GM23338 (cell line): ENCODE measurements at regions not wholly inside any gene's neighbourhood (a gene's known extent, or its start where the extent isn't known, plus 50 kb on each side); places are given as distances from the start of the nearest gene placed in this dataset.

Source experiments
- CREB1 ChIP-seq: fragments of 250-450 bp; sonication (Bioruptor Pico); IDR thresholded peaks from 2 replicates; pipeline ENCODE4 v1.5.0; 2020; ENCODE audit warnings: low read depth, mild to moderate bottlenecking, moderate library complexity
- CTCF ChIP-seq, 2 experiments: fragments of 200-600 bp in 1 of 2; sonication (generic) in 1 of 2; conservative IDR thresholded peaks; 2 replicates each; pipeline versions ENCODE4 v1.5.1 to v1.6.1; 2016 to 2017; ENCODE audit warnings: antibody characterized with exemption in 2 of 2, low read depth in 2 of 2, mild to moderate bottlenecking in 2 of 2, moderate library complexity in 1 of 2
- EZH2 ChIP-seq: fragments of 200-600 bp; sonication (generic); IDR thresholded peaks from one replicate; pipeline ENCODE4 v1.8.0; 2017; ENCODE audit warnings: antibody characterized with exemption, mild to moderate bottlenecking, low read depth; ENCODE audit not compliant: unreplicated experiment
- EZH2phosphoT487 ChIP-seq: fragments of 200-600 bp; sonication (generic); IDR thresholded peaks from one replicate; pipeline ENCODE4 v1.8.1; 2018; ENCODE audit warnings: antibody characterized with exemption; ENCODE audit not compliant: unreplicated experiment
- NANOG ChIP-seq: IDR thresholded peaks from 2 replicates; pipeline ENCODE4 v1.6.1; 2016; ENCODE audit warnings: antibody characterized with exemption, borderline replicate concordance
- POLR2AphosphoS5 ChIP-seq: IDR thresholded peaks from 2 replicates; pipeline ENCODE4 v1.6.1; 2016; ENCODE audit warnings: antibody characterized with exemption, low read depth
- REST ChIP-seq: IDR thresholded peaks from one replicate; pipeline ENCODE4 v1.6.1; 2018; ENCODE audit warnings: antibody characterized with exemption; ENCODE audit not compliant: unreplicated experiment
- ZNF331 ChIP-seq: fragments of 250-450 bp; sonication (Bioruptor Pico); IDR thresholded peaks from 2 replicates; pipeline ENCODE4 v1.5.0; 2020; ENCODE audit warnings: low read depth, mild to moderate bottlenecking, moderate library complexity
- TF ChIP-seq, protein P1 (sequence below): IDR thresholded peaks from 2 replicates; pipeline ENCODE4 v1.6.1; 2016; ENCODE audit warnings: antibody characterized with exemption

DNA sequence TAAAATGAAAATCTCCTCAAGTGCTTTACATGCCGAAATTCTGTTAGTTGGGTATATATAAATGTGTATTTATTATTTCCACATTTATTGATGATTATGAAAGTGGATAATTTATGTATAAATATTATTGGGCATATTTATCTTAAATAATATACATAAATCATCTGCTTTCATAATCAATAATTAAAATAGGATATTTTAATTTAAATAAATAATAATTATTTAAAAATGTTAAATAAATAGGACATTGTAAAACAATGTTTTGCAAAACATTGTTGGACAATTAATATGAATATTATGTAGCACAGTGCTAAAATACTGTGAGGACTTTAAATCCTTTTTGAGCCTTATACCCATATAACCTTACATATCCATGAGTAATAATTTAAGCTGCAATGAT lies 786.5 kb upstream of the CITED2 start:
- TF ChIP-seq CTCF (conservative IDR thresholded peaks at IDR 0.05; ENCODE audit: low read depth in 2 of 2) (no peak), ZNF331 (CRISPR knock-in tag) (no peak), EZH2 (no peak), POLR2AphosphoS5 (no peak), EZH2phosphoT487 (no peak), REST (no peak), NANOG (no peak), CREB1 (CRISPR knock-in tag) (no peak)
- TF ChIP-seq, protein P1, sequence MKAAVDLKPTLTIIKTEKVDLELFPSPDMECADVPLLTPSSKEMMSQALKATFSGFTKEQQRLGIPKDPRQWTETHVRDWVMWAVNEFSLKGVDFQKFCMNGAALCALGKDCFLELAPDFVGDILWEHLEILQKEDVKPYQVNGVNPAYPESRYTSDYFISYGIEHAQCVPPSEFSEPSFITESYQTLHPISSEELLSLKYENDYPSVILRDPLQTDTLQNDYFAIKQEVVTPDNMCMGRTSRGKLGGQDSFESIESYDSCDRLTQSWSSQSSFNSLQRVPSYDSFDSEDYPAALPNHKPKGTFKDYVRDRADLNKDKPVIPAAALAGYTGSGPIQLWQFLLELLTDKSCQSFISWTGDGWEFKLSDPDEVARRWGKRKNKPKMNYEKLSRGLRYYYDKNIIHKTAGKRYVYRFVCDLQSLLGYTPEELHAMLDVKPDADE = no peak
